GM04503 (cell line): ENCODE measurements at regions not wholly inside any gene's neighbourhood (a gene's known extent, or its start where the extent isn't known, plus 50 kb on each side); places are given as distances from the start of the nearest gene placed in this dataset.
"Not testable (repeated sequence)": the region's sequence is repeated elsewhere in the genome, so short reads cannot be mapped to it uniquely, and the experiment has no call there.

ENCODE experiments used
- DNase-seq: peaks from one replicate; pipeline ENCODE4 v3.0.0-alpha.2; 2012; ENCODE audit warnings: low read depth

- DNase-seq, result no peak
Measured at GRCh38 chr4:189779281-189779980, 161.2 kb upstream of the FRG1 start.

GRCh38 chr4:189780391-189780790 is 160.3 kb upstream of the FRG1 start:
- no peak for DNase-seq

GRCh38 chr4:189784651-189785050 is 156.0 kb upstream of the FRG1 start:
- no peak for DNase-seq

- DNase-seq, result no peak
Measured at GRCh38 chr4:189785257-189785656, 155.4 kb upstream of the FRG1 start.

GRCh38 chr4:189786447-189786846 is 154.2 kb upstream of the FRG1 start:
- no peak for DNase-seq

- no peak for DNase-seq
Measured at GRCh38 chr4:189787216-189788031, 153.2 kb upstream of the FRG1 start.

GRCh38 chr4:189792924-189793618 is 147.6 kb upstream of the FRG1 start:
- peak; percentile 13 for DNase-seq

- no peak for DNase-seq
Measured at GRCh38 chr4:189800545-189801088, 140.1 kb upstream of the FRG1 start.

GRCh38 chr4:189802884-189803283 is 137.8 kb upstream of the FRG1 start:
- no peak for DNase-seq

- DNase-seq, result no peak
Measured at GRCh38 chr4:189804894-189805293, 135.8 kb upstream of the FRG1 start.

- DNase-seq, result no peak
Measured at GRCh38 chr4:189806506-189806905, 134.2 kb upstream of the FRG1 start.

GRCh38 chr4:189807031-189807430 is 133.6 kb upstream of the FRG1 start:
- no peak for DNase-seq

GRCh38 chr4:189809241-189809735 is 131.4 kb upstream of the FRG1 start:
- no peak for DNase-seq

GRCh38 chr4:189809839-189810238 is 130.8 kb upstream of the FRG1 start:
- no peak for DNase-seq

GRCh38 chr4:189810318-189811181 is 130.1 kb upstream of the FRG1 start:
- not testable (repeated sequence) for DNase-seq

GRCh38 chr4:189815404-189816192 is 125.1 kb upstream of the FRG1 start:
- DNase-seq, result no peak

- no peak for DNase-seq
Measured at GRCh38 chr4:189822326-189822725, 118.3 kb upstream of the FRG1 start.

GRCh38 chr4:189823591-189823990 is 117.1 kb upstream of the FRG1 start:
- DNase-seq, result no peak

- DNase-seq, result no peak
Measured at GRCh38 chr4:189825466-189825865, 115.2 kb upstream of the FRG1 start.

- no peak for DNase-seq
Measured at GRCh38 chr4:189826657-189827056, 114.0 kb upstream of the FRG1 start.
